DMS53 (cell line): ENCODE measurements at regions not wholly inside any gene's neighbourhood (a gene's known extent, or its start where the extent isn't known, plus 50 kb on each side); places are given as distances from the start of the nearest gene placed in this dataset.

Experiments used
- DNase-seq: peaks from one replicate; lab custom pipeline; 2025; lab: John Stamatoyannopoulos, UW

GRCh38 chr2:129728035-129728972 lies 251.2 kb upstream of the RAB6C start:
- DNase-seq = no peak

DNA sequence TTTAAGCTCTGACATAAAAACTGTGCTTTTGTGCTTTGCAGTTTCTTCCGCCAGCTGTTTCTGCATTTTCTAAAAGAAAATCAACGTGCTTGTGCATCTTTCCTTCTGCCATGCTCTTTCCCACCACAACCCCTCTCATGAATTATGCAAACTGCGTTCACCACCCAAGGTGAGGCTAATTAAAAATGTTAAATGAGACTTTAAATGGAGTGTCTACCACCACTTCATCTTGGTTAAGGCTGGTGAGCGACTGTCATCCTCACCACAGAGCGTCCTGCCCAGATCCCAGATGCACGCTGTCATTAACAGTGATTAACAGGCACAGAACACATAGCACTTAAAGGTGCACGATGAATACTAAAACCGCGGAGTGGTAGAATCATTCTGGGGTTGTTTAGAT lies 250.5 kb upstream of the RAB6C start:
- no peak for DNase-seq

- DNase-seq = no peak
Measured at GRCh38 chr2:129729646-129730045, 249.8 kb upstream of the RAB6C start.

- DNase-seq = no peak
Measured at GRCh38 chr2:129730979-129731378, 248.5 kb upstream of the RAB6C start.

DNA sequence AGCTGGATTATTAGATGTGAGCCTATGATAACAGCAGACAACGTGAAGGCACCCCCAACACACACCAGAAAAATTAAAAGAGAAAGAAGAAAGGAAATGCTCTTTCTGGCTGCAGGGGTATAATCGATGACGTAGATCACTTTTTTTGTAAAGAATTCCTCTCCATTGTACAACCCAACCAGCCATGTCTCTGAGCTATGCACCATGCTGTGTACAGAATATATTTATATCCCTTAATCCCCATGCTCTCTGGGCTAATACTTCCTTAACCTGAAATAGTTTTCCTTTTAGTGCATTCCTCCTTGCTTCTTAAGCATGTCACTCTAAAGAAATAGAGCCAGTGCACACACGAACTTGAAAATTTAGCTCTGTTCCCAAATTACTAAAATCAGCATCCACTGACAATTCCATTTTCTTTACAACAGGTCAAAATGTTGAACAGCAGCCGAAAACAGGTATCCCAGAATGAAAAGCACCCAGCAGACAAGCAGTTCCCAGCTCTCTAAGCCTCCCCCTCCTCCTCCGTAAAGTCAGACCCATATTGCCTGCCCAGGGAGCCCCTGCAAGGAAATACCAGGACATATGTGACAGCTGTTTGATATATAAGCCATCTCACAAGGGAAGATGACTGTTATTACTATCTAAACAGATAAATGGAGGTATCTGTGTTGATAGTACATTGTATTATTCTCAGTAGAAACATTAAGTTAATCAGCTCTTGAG lies 247.4 kb upstream of the RAB6C start:
- DNase-seq = no peak

DNA sequence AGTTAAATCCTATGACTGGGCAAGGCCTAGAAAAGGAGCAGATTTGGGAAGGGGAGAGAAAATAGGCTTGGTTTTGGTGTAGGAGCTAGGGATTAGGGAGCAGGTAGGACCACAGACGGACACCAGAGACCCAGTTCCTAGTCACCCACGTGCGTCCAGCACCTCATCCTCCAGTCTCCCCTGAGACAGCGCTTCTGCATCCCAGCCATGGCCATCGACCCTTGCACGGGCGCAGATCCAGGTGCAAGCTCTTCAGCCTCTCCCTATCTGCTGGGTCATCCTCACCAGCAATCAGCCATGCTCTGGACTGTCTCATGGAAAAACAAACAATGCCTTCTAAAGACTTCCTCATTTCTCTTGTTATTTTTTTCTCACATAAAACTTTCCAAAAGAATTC lies 246.8 kb upstream of the RAB6C start:
- DNase-seq = no peak

DNA sequence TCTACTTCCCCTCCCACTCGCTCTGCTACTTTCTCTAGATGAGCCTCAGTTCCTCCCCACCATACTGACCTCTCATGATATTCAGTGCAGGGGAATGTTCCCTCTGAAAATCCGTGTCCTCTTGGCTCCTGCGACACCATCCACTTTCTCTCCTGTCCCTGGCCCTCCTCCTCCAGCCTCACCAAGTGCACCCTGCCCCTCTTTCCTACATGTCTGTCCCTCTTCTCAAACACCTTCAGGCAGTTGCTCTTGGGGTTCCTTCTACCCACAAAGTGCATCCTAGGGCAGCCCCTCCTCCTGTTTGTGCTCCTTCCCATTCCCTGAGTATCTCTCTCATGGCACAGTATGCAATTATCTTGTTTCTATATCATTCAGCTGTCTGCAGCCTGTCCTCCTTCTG lies 246.4 kb upstream of the RAB6C start:
- no peak for DNase-seq

DNA sequence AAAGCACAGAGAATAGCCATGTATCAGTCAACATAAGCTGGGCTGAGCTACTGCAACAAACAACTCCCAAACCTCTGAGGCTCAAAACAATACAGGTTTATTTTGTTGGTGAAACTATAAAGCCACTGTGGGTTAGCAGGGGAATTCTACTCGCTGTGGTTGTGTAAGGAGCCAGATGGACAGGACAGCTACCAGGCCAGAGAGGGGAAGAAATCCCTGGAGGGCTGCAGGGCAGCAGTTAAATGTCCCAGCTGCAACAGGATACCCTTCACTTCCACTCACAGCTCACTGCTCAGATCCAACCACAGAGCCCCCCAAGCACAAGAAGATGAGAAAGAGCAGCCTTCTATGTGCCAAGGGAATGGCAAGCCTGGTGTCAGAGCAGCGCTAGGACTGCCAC lies 245.9 kb upstream of the RAB6C start:
- DNase-seq = no peak

GRCh38 chr2:129734343-129735034 lies 245.0 kb upstream of the RAB6C start:
- DNase-seq = no peak

DNA sequence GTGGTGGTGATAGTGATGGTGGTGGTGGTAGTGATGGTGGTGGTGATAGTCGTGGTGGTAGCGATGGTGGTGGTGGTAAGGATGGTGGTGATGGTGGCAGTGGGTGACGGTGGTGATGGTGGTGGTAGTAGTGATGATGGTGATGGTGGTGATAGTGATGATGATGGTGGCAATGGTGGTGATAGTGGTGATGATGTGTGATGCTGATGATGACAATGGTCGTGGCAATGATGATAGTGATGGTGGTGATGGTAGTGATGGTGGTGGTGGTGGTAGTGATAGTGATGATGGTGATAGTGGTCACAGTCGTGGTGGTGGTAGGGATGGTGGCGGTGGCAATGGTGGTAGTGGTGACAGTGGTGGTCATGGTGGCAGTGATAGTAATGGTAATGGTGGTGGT lies 243.9 kb upstream of the RAB6C start:
- DNase-seq = no peak

DNA sequence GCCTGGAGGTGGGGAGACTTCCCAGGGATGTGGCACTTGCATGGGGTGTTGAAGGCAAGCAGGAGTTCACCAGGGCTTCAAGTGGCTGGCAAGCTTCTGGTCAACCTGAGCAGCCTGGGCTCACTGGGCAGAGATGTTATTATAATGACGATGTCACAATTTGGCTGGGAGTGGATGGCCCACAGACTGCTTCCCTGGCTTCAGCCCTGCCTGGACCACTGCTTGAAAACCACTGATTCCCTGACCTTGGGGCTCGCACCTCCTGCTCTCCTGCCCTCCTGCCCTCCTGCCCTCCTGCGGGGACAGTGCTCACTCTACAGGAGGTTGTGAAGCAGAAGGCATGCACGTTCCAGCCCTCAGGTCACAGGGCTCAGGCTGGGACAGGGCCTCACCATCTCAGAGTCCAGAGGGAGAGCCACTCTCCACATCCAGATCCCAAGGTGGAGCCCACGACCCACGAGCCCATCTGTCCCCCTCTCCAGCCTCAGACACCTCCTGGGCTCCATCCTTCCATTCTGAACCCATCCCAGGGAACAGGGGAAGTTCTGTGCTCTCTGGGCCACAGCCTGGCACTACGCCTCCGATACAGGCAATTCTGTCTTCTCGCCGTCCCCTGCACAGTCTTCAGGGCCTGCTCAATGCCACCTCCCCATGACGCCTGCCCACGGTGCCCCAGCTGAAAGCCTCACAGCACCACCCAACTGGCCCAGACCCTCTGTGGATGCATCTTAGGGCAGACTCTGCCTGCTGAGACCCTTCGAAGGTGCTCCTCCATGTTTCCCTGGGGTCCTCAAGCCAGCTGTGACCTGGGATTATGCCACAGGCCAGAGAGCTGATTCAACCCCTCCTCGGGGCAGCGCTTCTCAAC lies 241.6 kb upstream of the RAB6C start:
- no peak for DNase-seq

- DNase-seq = no peak
Measured at GRCh38 chr2:129738799-129739198, 240.7 kb upstream of the RAB6C start.

DNA sequence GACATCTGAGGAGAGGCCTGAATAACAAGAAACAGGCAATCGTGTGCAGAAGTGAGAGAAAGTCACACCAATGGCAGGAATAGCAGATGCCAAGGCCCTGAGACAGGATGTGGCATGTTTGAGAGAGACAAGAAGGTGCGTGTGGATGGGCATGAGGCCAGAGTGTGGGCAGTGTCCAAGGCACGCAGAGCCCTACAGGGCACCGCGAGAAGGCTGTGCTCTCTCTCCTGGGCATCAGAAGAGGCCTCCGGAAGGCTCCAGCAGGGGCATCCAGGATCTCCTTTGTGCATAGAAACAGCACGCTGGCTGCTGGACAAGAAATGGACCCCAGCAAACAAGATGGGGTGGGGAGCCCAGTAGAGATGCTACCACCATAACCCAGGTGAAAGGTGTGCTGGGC lies 239.0 kb upstream of the RAB6C start:
- no peak for DNase-seq

GRCh38 chr2:129741165-129741564 lies 238.3 kb upstream of the RAB6C start:
- no peak for DNase-seq

DNA sequence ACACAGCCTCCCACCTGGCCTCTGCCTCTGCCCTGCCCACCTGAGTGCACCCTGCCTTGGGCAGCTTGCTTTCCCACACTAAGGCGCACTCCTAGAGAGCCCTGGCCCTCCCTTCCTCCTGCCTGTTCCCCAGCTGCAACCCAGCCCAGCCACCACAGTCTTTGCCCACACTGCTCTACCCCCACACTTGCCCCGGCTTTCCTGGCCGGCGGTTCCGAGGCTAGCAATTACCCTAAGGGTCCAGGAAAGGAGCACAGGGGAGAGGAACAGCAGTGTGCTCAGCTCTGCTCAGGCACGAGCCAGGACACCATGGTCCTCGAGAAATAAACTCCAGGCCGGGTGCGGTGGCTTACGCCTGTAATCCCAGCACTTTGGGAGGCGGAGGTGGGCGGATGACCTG lies 237.8 kb upstream of the RAB6C start:
- DNase-seq = no peak

GRCh38 chr2:129742415-129743180 lies 236.9 kb upstream of the RAB6C start:
- no peak for DNase-seq

GRCh38 chr2:129744141-129744540 lies 235.3 kb upstream of the RAB6C start:
- DNase-seq = no peak

DNA sequence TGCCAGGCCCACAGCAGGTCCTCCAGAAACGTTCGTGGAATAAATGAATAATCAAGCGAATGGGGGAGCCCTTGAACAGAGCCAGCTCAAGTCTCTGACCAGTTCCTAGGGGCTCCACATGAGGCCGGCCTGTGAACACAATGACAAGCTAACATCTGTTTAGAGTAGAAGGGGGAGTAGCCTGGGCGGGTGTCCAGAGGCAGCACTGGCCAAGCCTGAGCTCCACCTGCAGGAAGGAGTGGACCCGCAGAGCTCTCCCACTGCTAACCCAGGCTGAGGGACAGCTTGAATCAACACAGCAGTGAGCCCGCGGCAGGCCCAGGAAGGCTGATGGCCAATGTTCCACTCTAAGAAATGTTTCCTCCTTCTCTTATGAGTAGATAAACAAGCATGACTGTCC lies 234.8 kb upstream of the RAB6C start:
- DNase-seq = no peak

DNA sequence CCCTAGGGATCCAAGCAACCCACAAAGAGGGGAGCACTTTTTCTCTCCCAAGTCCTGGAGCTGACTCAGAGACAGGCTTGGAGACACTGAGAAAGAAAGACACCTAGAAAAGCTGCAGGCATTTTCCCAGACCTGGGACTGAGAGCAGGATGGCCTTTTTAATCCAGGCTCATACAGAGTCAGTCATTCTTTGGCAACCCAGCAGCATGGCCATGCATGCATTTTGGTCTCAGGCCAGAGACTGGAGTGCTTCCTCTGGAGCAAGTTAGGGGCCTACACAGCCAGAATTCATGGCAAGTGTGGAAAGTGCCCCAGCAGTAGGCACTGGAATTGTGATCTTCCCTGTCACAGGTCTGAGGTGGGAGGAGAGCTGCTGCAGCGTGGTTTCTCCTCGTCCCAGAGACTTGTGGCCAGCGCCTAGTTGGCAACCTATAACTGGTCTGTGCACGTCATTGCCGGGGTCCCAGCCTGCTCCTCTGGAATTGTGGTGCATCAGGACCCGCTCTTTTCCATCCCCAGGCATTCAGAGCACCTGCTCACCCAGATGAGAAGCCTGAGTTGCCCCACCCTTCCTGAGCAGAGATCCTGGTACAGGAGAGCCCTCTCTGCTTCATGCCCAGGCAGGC lies 231.9 kb upstream of the RAB6C start:
- DNase-seq = no peak

- DNase-seq = no peak
Measured at GRCh38 chr2:129748250-129748649, 231.2 kb upstream of the RAB6C start.

DNA sequence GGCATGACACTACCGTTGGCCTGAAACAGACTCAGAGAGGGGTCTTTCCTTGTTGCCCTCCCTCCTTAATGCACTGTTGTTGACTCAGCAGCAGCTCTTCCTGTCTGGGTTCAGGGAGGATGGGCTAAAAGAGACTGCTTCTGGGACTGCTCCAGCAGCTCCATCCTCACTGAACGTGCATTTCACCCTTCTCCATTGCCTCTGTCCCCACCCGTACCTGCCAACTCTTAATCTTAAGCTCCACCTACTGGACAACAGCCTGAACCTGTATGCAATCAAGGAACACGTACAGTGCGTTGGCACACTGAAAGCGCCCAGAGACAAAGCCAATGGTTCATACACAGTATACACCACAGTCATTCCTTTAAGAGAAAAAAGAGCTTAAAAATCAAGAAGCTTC lies 230.8 kb upstream of the RAB6C start:
- peak; percentile 59 for DNase-seq
